HG03196 (cell line): ENCODE measurements at regions not wholly inside any gene's neighbourhood (a gene's known extent, or its start where the extent isn't known, plus 50 kb on each side); places are given as distances from the start of the nearest gene placed in this dataset.

Experiments
- ATAC-seq: cut with Tn5 transposase; IDR thresholded peaks from one replicate; pipeline ENCODE4 v1.9.1; 2021; ENCODE audit not compliant: unreplicated experiment

- ATAC-seq: no peak
These were observed 72.3 kb upstream of the GALNT15 start for GRCh38 chr3:16102187-16102561.

- ATAC-seq: no peak
These were observed 71.5 kb upstream of the GALNT15 start for GRCh38 chr3:16102905-16103364.

- ATAC-seq: no peak
These were observed 71.0 kb upstream of the GALNT15 start for GRCh38 chr3:16103472-16103871.

GRCh38 chr3:16104156-16104555 lies 70.3 kb upstream of the GALNT15 start:
- no peak for ATAC-seq

- no peak for ATAC-seq
These were observed 68.4 kb upstream of the GALNT15 start for GRCh38 chr3:16106050-16106449.

GRCh38 chr3:16108424-16108823 lies 66.1 kb upstream of the GALNT15 start:
- no peak for ATAC-seq

- no peak for ATAC-seq
These were observed 64.6 kb upstream of the GALNT15 start for GRCh38 chr3:16109929-16110328.

GRCh38 chr3:16112910-16113504 lies 61.5 kb upstream of the GALNT15 start:
- no peak for ATAC-seq

- ATAC-seq: no peak
These were observed 60.8 kb upstream of the GALNT15 start for GRCh38 chr3:16113704-16114103.

- no peak for ATAC-seq
These were observed 60.1 kb upstream of the GALNT15 start for GRCh38 chr3:16114429-16114828.

GRCh38 chr3:16114930-16115329 lies 59.5 kb upstream of the GALNT15 start:
- ATAC-seq: no peak

GRCh38 chr3:16118396-16118795 lies 56.1 kb upstream of the GALNT15 start:
- ATAC-seq: no peak

GRCh38 chr3:16119887-16120286 lies 54.6 kb upstream of the GALNT15 start:
- ATAC-seq: no peak

GRCh38 chr3:16121391-16121790 lies 53.1 kb upstream of the GALNT15 start:
- no peak for ATAC-seq

- ATAC-seq: no peak
These were observed 52.3 kb upstream of the GALNT15 start for GRCh38 chr3:16122155-16122554.

- ATAC-seq: no peak
These were observed 51.8 kb upstream of the GALNT15 start for GRCh38 chr3:16122661-16123060.

- ATAC-seq: no peak
These were observed 49.8 kb upstream of the GALNT15 start for GRCh38 chr3:16124636-16125035.
